ENCODE measurements at regions not wholly inside any gene's neighbourhood (a gene's known extent, or its start where the extent isn't known, plus 50 kb on each side); places are given as distances from the start of the nearest gene placed in this dataset.
A peak's percentile ranks its signal among the peaks of the same experiment; 100 is the strongest.

GRCh38 chr17:77698903-77699623 is 259.4 kb upstream of the TNRC6C start:
- H2AK5ac ChIP-seq (ENCODE audit: low read depth, low read length) = no peak overlapping the region; the same call in 1 of the 2 replicates
- H3K23me2 ChIP-seq (ENCODE audit: low read depth, low read length) = no peaks in the 10 kb centered on the region; the same call in 1 of the 2 replicates
- peak overlapping the region; percentile 60; the same call in 1 of the 2 replicates for H2BK12ac ChIP-seq (ENCODE audit: low read depth, low read length)
- no peak overlapping the region for H3K27ac ChIP-seq (ENCODE audit: low read depth, low read length)
- no peak overlapping the region for H3K14ac ChIP-seq (ENCODE audit: insufficient read length)
- H2BK15ac ChIP-seq (ENCODE audit: low read length) = 0 out of 2 replicates have a peak overlapping the region, but pooled peaks have one; percentile 14
- H3K4me1 ChIP-seq (replicated peaks in 1 of 4; ENCODE audit: control insufficient read depth in 3 of 4, insufficient read depth in 4 of 4, low read length in 3 of 4) = peaks cover 0 to 16% (median 10%) of the 10 kb centered on the region in 4 experiments; a peak in 6 of 7 replicates
- no peaks in the 10 kb centered on the region for H3K79me2 ChIP-seq (ENCODE audit: control insufficient read depth in 1 of 2, insufficient read depth in 2 of 2, low read length in 2 of 2)
- H3K36me3 ChIP-seq (ENCODE audit: control insufficient read depth in 2 of 4, insufficient read depth in 4 of 4, low read length in 3 of 4) = peaks cover 0 to 3% (median 0%) of the 10 kb centered on the region in 4 experiments; a peak in 2 of 8 replicates
- H3K23ac ChIP-seq (ENCODE audit: insufficient read length) = no peak overlapping the region
- no peak overlapping the region for H3K9ac ChIP-seq (replicated peaks in 1 of 4; ENCODE audit: extremely low read depth in 1 of 4, low read depth in 3 of 4, low read length in 3 of 4)
- H3K4me2 ChIP-seq (ENCODE audit: insufficient read depth in 1 of 2, low read depth in 2 of 2, low read length in 2 of 2) = no peak overlapping the region
- peaks cover 0 to 2% of the 10 kb centered on the region in 2 experiments for H4K20me1 ChIP-seq (replicated peaks in 1 of 2; ENCODE audit: control insufficient read depth in 1 of 2, insufficient read depth in 2 of 2, low read length in 2 of 2)
- H4K8ac ChIP-seq (ENCODE audit: extremely low read depth, insufficient read depth, low read length) = no peak overlapping the region
- TF ChIP-seq SAP30 (IDR thresholded peaks at IDR 0.05; ENCODE audit: insufficient read depth, insufficient replicate concordance, low read length) (no peak), JUND (IDR thresholded peaks at IDR 0.05; ENCODE audit: low read length) (no peak)
- WGBS, 2 experiments (ENCODE audit: extremely low coverage in 1 of 2, insufficient coverage in 1 of 2, insufficient read length in 1 of 2, insufficient replicate concordance in 2 of 2, low coverage in 1 of 2, low lambda C conversion rate in 2 of 2, missing lambda C conversion rate in 1 of 2) = 89% methylated on average over 21 of the region's 21 CpGs; no CpG with 5 or more reads in 1 of the 2 experiments
- H4K5ac ChIP-seq (ENCODE audit: insufficient read length, low read depth, low read length) = no peak overlapping the region
- no peak overlapping the region for H2BK120ac ChIP-seq (replicated peaks; ENCODE audit: low read depth, low read length)
- no peak overlapping the region for H3K4ac ChIP-seq (replicated peaks; ENCODE audit: insufficient read length, low read depth, low read length)
- H2AFZ ChIP-seq (ENCODE audit: low read length) = no peak overlapping the region
- peaks cover 13 to 18% of the 10 kb centered on the region in 2 experiments; a peak in 3 of 4 replicates for H3K9me3 ChIP-seq (ENCODE audit: insufficient read depth in 2 of 2, low read depth in 1 of 2, low read length in 1 of 2)
- peak overlapping the region; percentile 44 for H4K91ac ChIP-seq (replicated peaks; ENCODE audit: insufficient read length, low read length)
- H3K18ac ChIP-seq (ENCODE audit: extremely low read depth, low read length) = no peak overlapping the region
- no peak overlapping the region for H3K56ac ChIP-seq (replicated peaks; ENCODE audit: insufficient read length, low read depth, low read length)
- DNase-seq (ENCODE audit: low read depth in 1 of 2, low spot score in 2 of 2) = peak in 1 of 2 experiments; percentile 32
- peaks cover 0 to 18% (median 14%) of the 10 kb centered on the region in 4 experiments; a peak in 5 of 7 replicates for H3K27me3 ChIP-seq (replicated peaks in 1 of 4; ENCODE audit: control insufficient read depth in 3 of 4, extremely low read depth in 1 of 4, insufficient read depth in 3 of 4, low read length in 3 of 4)
- H3K4me3 ChIP-seq (ENCODE audit: extremely low read depth in 1 of 4, insufficient read depth in 2 of 4, low read depth in 3 of 4, low read length in 4 of 4) = no peak overlapping the region
- no peak overlapping the region for H2BK20ac ChIP-seq (ENCODE audit: low read length)
- ChIA-PET POLR2A (ENCODE audit: partially characterized antibody) (no interaction called here), CTCF (ENCODE audit: partially characterized antibody) (no interaction called here)
- FAIRE-seq = no peak
- H3K79me1 ChIP-seq (ENCODE audit: low read depth, low read length) = no peaks in the 10 kb centered on the region
- H2BK5ac ChIP-seq (ENCODE audit: low read depth, low read length) = no peak overlapping the region
